ENCODE measurements at regions not wholly inside any gene's neighbourhood (a gene's known extent, or its start where the extent isn't known, plus 50 kb on each side); places are given as distances from the start of the nearest gene placed in this dataset.
A peak's percentile ranks its signal among the peaks of the same experiment; 100 is the strongest.

GRCh38 chr7:124403587-124403986, 362.0 kb downstream of the GPR37 start:
- Histone ChIP-seq H2AFZ (ENCODE audit: low read length) (no peak overlapping the region), H3K27ac (ENCODE audit: extremely low read length, insufficient read depth, low read length) (no peak overlapping the region), H3K36me3 (replicated peaks in 1 of 2; ENCODE audit: control insufficient read depth in 1 of 2, insufficient read depth in 2 of 2, low read length in 2 of 2) (no peaks in the 10 kb centered on the region), H3K9ac (ENCODE audit: insufficient read depth, low read depth, low read length) (no peak overlapping the region), H3K79me2 (ENCODE audit: insufficient read depth, low read length) (no peaks in the 10 kb centered on the region), H3K27me3 (ENCODE audit: control insufficient read depth in 1 of 2, insufficient read depth in 2 of 2, low read length in 2 of 2) (no peaks in the 10 kb centered on the region), H3K9me3 (ENCODE audit: low read length) (no peaks in the 10 kb centered on the region), H4K20me1 (ENCODE audit: insufficient read depth, low read length) (no peaks in the 10 kb centered on the region), H3K4me2 (ENCODE audit: low read depth, low read length) (no peak overlapping the region), H3K4me1 (ENCODE audit: insufficient read depth, low read length) (no peaks in the 10 kb centered on the region), H3K4me3 (replicated peaks in 1 of 3; ENCODE audit: insufficient read depth in 1 of 3, low read depth in 2 of 3, low read length in 3 of 3) (no peak overlapping the region)
- intact Hi-C loops (cut with micrococcal nuclease; ENCODE audit: unreplicated experiment) (no loop called here), in situ Hi-C loops (cut with HindIII; ENCODE audit: extremely low pct_ligation_motif_present, low pct_unique_long_range_greater_than_20kb) (no loop called here)
- DNase-seq (ENCODE audit: low spot score) (no peak), ATAC-seq (no peak), FAIRE-seq (no peak)
- ChIA-PET CTCF (ENCODE audit: low intra/inter-chr PET ratio, low total read pairs) (no interaction called here), POLR2A (no interaction called here)
- no TSS peak for BruUV-seq (replicated peaks)
- 0% methylated on average over 1 of the region's 1 CpG for WGBS (ENCODE audit: low lambda C conversion rate)
- TF ChIP-seq DMAP1 (CRISPR knock-in tag; IDR thresholded peaks at IDR 0.05) (no peak), CENPX (CRISPR knock-in tag; IDR thresholded peaks at IDR 0.05) (no peak), U2AF1 (optimal IDR thresholded peaks at IDR 0.05; ENCODE audit: low read depth, low read length) (no peak), KLF12 (CRISPR knock-in tag; IDR thresholded peaks at IDR 0.05; ENCODE audit: borderline replicate concordance) (no peak), MYPOP (CRISPR knock-in tag; IDR thresholded peaks at IDR 0.05) (no peak)

GRCh38 chr7:124403112-124403511, 362.5 kb downstream of the GPR37 start:
- no peak for DNase-seq (ENCODE audit: low spot score)
- Histone ChIP-seq H3K4me3 (replicated peaks in 1 of 3; ENCODE audit: insufficient read depth in 1 of 3, low read depth in 2 of 3, low read length in 3 of 3) (no peak overlapping the region), H3K4me1 (ENCODE audit: insufficient read depth, low read length) (no peaks in the 10 kb centered on the region), H3K27ac (ENCODE audit: extremely low read length, insufficient read depth, low read length) (no peak overlapping the region), H3K79me2 (ENCODE audit: insufficient read depth, low read length) (no peaks in the 10 kb centered on the region), H3K4me2 (ENCODE audit: low read depth, low read length) (no peak overlapping the region), H3K27me3 (ENCODE audit: control insufficient read depth in 1 of 2, insufficient read depth in 2 of 2, low read length in 2 of 2) (no peaks in the 10 kb centered on the region), H3K9ac (ENCODE audit: insufficient read depth, low read depth, low read length) (no peak overlapping the region), H4K20me1 (ENCODE audit: insufficient read depth, low read length) (no peaks in the 10 kb centered on the region), H2AFZ (ENCODE audit: low read length) (no peak overlapping the region), H3K36me3 (replicated peaks in 1 of 2; ENCODE audit: control insufficient read depth in 1 of 2, insufficient read depth in 2 of 2, low read length in 2 of 2) (no peaks in the 10 kb centered on the region), H3K9me3 (ENCODE audit: low read length) (no peaks in the 10 kb centered on the region)
- WGBS (ENCODE audit: low lambda C conversion rate): 0% methylated on average over 2 of the region's 2 CpGs
- BruUV-seq (replicated peaks): no TSS peak
- POLR2A ChIA-PET: no interaction called here
- no peak for ATAC-seq
- TF ChIP-seq PTBP1 (IDR thresholded peaks at IDR 0.05; ENCODE audit: low read depth, low read length, poor library complexity, severe bottlenecking): no peak
- TF ChIP-seq CENPX (CRISPR knock-in tag; IDR thresholded peaks at IDR 0.05): no peak
- peak; percentile 66 for TF ChIP-seq CREB1 (IDR thresholded peaks at IDR 0.05)
- no peak for TF ChIP-seq CREB1 (CRISPR knock-in tag; IDR thresholded peaks at IDR 0.05)
- no peak for TF ChIP-seq SIX1 (CRISPR knock-in tag; IDR thresholded peaks at IDR 0.05; ENCODE audit: borderline replicate concordance)
- no peak for TF ChIP-seq ZNF18 (CRISPR knock-in tag; IDR thresholded peaks at IDR 0.05; ENCODE audit: insufficient replicate concordance)
- in situ Hi-C loops (cut with HindIII; ENCODE audit: extremely low pct_ligation_motif_present, low pct_unique_long_range_greater_than_20kb) (no loop called here), intact Hi-C loops (cut with micrococcal nuclease; ENCODE audit: unreplicated experiment) (no loop called here)
- no peak for FAIRE-seq
- CTCF ChIA-PET (ENCODE audit: low intra/inter-chr PET ratio, low total read pairs): no interaction called here
